Neural crest cell (in vitro differentiated cells): ENCODE measurements at regions not wholly inside any gene's neighbourhood (a gene's known extent, or its start where the extent isn't known, plus 50 kb on each side); places are given as distances from the start of the nearest gene placed in this dataset.

Experiments
- DNase-seq: peaks from one replicate; pipeline ENCODE4 v3.0.0; 2021; ENCODE audit warnings: low read depth, mixed read lengths, low spot score
- H3K27ac Mint-ChIP-seq: one replicate; pipeline ENCODE4 v1.8.0; 2021; ENCODE audit warnings: mild to moderate bottlenecking, mixed read lengths; ENCODE audit not compliant: unreplicated experiment
- H3K27me3 Mint-ChIP-seq: 2 replicates; pipeline ENCODE4 v1.8.0; 2021; ENCODE audit warnings: low read depth, mild to moderate bottlenecking, mixed read lengths
- H3K36me3 Mint-ChIP-seq: 2 replicates; pipeline ENCODE4 v1.8.0; 2021; ENCODE audit warnings: low read depth, mild to moderate bottlenecking, mixed read lengths
- H3K4me1 Mint-ChIP-seq: 2 replicates; pipeline ENCODE4 v1.8.0; 2021; ENCODE audit warnings: mixed read lengths
- H3K4me3 Mint-ChIP-seq: one replicate; pipeline ENCODE4 v1.8.0; 2021; ENCODE audit warnings: mild to moderate bottlenecking, mixed read lengths
- H3K9me3 Mint-ChIP-seq: 2 replicates; pipeline ENCODE4 v1.8.0; 2021; ENCODE audit warnings: mixed read lengths
- TF ChIP-seq, protein P1 (sequence below): fragments of 200-600 bp; sonication (generic); conservative IDR thresholded peaks from 2 replicates; pipeline ENCODE4 v1.5.0; 2021; ENCODE audit warnings: antibody characterized with exemption, mild to moderate bottlenecking

DNA sequence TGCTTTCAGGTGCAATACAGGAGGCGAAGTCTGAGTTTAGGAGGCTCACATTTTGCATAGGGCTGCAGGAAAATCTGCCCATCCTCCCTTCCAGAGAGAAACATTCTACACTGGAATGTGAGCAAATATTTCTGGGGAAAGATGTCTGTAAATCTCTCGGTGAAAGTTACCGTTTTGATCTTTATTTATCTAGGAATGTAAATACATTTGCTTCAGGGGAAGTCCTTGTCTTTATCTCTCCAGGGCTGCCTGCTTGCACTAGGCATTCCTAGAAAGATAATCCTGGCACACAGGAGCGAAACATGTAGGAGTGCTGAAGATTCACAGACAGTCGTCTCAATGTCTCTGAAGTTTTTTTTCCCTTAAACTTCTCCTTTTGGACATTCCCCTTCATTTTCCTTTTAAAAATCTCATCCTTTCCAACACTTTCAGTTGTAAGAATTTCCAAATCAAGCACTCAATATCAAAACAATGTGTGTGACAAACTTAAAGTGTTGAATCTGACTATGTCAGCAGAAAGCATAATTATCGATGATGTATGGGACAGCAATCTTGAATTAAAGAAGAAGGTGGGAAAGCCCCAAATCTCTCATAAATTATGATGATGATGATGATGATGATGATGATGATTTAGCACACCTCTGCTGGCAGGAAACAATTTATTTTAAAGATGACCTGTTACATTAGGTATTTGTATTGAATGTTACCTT, 113.4 kb upstream of the RESF1 start:
- Mint-ChIP-seq H3K27me3 (no peaks in the 10 kb centered on the region), H3K4me1 (no peaks in the 10 kb centered on the region), H3K4me3 (no peak overlapping the region), H3K27ac (no peak overlapping the region), H3K9me3 (peaks cover 21% of the 10 kb centered on the region), H3K36me3 (peaks cover 14% of the 10 kb centered on the region)
- no peak for DNase-seq
- TF ChIP-seq, protein P1, sequence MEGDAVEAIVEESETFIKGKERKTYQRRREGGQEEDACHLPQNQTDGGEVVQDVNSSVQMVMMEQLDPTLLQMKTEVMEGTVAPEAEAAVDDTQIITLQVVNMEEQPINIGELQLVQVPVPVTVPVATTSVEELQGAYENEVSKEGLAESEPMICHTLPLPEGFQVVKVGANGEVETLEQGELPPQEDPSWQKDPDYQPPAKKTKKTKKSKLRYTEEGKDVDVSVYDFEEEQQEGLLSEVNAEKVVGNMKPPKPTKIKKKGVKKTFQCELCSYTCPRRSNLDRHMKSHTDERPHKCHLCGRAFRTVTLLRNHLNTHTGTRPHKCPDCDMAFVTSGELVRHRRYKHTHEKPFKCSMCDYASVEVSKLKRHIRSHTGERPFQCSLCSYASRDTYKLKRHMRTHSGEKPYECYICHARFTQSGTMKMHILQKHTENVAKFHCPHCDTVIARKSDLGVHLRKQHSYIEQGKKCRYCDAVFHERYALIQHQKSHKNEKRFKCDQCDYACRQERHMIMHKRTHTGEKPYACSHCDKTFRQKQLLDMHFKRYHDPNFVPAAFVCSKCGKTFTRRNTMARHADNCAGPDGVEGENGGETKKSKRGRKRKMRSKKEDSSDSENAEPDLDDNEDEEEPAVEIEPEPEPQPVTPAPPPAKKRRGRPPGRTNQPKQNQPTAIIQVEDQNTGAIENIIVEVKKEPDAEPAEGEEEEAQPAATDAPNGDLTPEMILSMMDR: no peak

DNA sequence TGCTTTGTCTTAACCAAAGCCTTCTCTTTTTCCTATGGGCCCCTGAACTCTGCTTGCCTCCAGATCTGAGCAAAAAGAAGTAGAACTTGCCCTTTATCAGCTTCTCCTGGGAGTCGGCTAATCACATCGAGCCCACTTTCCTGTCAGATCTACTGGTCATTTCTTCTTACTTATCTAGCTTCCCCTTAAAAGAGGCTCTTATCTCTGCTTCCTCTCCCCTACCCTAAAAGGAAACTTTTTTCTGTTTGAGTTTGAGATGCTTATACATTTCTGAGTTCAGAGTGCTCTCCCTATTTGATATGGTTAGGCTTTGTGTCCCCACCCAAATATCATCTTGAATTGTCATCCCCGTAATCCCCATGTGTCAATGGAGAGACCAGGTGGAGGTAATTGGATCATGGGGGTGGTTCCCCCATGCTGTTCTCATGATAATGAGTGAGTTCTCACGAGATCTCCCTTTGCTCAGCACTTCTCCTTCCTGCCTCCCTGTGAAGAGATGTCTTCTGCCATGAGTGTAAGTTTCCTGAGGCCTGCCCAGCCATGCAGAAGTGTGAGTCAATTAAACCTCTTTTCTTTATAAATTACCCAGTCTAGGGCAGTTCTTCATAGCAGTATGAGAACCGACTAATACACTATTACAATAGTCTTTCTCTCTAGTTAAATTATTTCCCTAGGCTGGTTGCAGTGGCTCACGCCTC, 114.7 kb upstream of the AMN1 start:
- Mint-ChIP-seq H3K27ac (no peak overlapping the region), H3K36me3 (peaks cover 15% of the 10 kb centered on the region), H3K27me3 (no peaks in the 10 kb centered on the region), H3K9me3 (peaks cover 21% of the 10 kb centered on the region), H3K4me1 (no peaks in the 10 kb centered on the region), H3K4me3 (no peak overlapping the region)
- TF ChIP-seq, protein P1: no peak
- no peak for DNase-seq

DNA sequence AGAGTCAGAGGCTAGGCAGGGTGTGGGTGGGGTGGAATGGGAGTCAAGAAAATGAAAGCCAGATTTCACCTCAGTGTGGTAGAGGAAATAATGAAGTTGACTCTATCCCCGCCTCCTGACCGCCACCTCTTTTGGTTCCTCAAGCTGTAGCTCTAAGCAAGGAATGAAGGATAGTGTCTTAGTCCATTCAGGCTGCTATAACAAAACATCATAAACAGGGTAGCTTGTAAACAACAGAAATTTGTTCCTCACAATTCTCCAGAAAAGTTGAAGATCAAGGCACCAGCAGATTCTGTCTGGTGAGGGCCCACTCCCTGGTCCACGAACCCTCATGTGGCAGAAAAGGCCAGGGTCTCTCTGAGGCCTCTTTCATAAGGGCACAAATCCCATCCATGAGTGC, 109.1 kb upstream of the AMN1 start:
- no peak for DNase-seq
- Mint-ChIP-seq H3K27ac (no peak overlapping the region), H3K36me3 (peaks cover 2% of the 10 kb centered on the region), H3K4me1 (no peaks in the 10 kb centered on the region), H3K4me3 (no peak overlapping the region), H3K9me3 (peaks cover 6% of the 10 kb centered on the region), H3K27me3 (no peaks in the 10 kb centered on the region)
- TF ChIP-seq, protein P1: no peak

DNA sequence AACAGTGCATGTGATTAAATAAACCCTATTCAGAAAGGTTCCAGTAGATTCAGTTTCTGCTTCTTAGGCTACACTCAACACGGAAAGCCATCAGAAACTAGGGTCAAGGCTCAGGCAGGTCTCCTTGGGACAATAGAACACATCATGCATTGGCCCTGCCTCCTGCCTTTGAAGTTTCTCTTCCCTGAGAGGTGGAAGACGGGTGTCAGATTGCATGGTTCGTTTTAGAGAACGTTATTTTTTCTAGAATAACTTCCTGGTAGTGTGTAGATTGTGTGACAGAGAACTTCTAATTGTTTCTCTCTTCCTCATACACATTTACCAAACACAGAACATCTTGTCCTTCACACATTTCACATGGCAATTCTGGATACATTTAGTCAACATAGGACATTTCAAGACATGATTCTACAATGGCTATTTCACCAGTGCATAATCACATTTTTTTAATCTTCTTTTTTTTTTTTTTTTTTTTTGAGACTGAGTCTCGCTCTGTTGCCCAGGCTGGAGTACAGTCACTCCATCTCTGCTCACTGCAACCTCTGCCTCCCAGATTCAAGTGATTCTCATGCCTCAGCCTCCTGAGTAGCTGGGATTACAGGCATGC, 106.6 kb upstream of the AMN1 start:
- Mint-ChIP-seq H3K4me3 (no peak overlapping the region), H3K9me3 (peaks cover 16% of the 10 kb centered on the region), H3K27me3 (no peaks in the 10 kb centered on the region), H3K4me1 (no peaks in the 10 kb centered on the region), H3K27ac (no peak overlapping the region), H3K36me3 (peaks cover 2% of the 10 kb centered on the region)
- TF ChIP-seq, protein P1: no peak
- no peak for DNase-seq

DNA sequence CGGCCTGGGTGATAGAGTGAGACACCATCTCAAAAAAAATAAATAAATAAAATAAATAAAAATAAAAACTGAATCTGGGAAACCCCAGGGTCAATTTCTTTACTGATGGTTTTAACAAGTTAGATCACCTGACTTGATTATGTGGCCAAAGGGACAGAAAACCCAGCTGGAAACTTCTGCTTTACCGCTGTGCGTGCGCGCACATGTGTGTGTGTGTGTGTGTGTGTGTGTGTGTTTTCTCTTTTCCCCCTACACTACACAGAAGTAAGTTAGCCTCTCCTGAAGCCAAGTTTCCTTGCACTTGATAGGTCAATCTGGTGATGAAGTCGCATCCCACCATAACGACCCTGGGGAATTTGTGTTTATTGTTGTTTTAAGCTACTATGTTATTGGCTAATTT, 105.3 kb upstream of the AMN1 start:
- Mint-ChIP-seq H3K9me3 (peaks cover 20% of the 10 kb centered on the region), H3K27ac (no peak overlapping the region), H3K36me3 (peaks cover 2% of the 10 kb centered on the region), H3K4me1 (no peaks in the 10 kb centered on the region), H3K27me3 (no peaks in the 10 kb centered on the region), H3K4me3 (no peak overlapping the region)
- TF ChIP-seq, protein P1: no peak
- no peak for DNase-seq
